HUES48 (cell line): ENCODE measurements at regions not wholly inside any gene's neighbourhood (a gene's known extent, or its start where the extent isn't known, plus 50 kb on each side); places are given as distances from the start of the nearest gene placed in this dataset.

Experiments
- H3K27ac ChIP-seq: one replicate; pipeline ENCODE4 v1.7.0; 2013; ENCODE audit warnings: low read depth, low read length, inconsistent platforms
- H3K27me3 ChIP-seq: 2 replicates; pipeline ENCODE4 v1.6.1; 2013; ENCODE audit warnings: mild to moderate bottlenecking, low read length; ENCODE audit not compliant: control insufficient read depth, insufficient read depth
- H3K36me3 ChIP-seq: 2 replicates; pipeline ENCODE4 v1.6.1; 2013; ENCODE audit warnings: low read length; ENCODE audit not compliant: control insufficient read depth, insufficient read depth
- H3K4me1 ChIP-seq: 2 replicates; pipeline ENCODE4 v1.6.1; 2013; ENCODE audit warnings: mild to moderate bottlenecking, low read length; ENCODE audit not compliant: control insufficient read depth, insufficient read depth
- H3K4me3 ChIP-seq: 2 replicates; pipeline ENCODE4 v1.5.1; 2013; ENCODE audit warnings: mild to moderate bottlenecking, low read depth, low read length
- H3K9ac ChIP-seq: 2 replicates; pipeline ENCODE4 v1.6.1; 2013; ENCODE audit warnings: mild to moderate bottlenecking, low read depth, low read length, moderate library complexity
- H3K9me3 ChIP-seq: 2 replicates; pipeline ENCODE4 v1.6.1; 2013; ENCODE audit warnings: low read length; ENCODE audit not compliant: control insufficient read depth, insufficient read depth

GRCh38 chr9:87818308-87818707, 64.4 kb upstream of the SPATA31E1 start:
- H3K4me1 ChIP-seq, result no peaks in the 10 kb centered on the region
- H3K27ac ChIP-seq, result no peak overlapping the region
- H3K9ac ChIP-seq, result no peak overlapping the region
- no peaks in the 10 kb centered on the region for H3K9me3 ChIP-seq
- H3K4me3 ChIP-seq, result no peak overlapping the region
- H3K36me3 ChIP-seq, result no peaks in the 10 kb centered on the region
- H3K27me3 ChIP-seq, result no peaks in the 10 kb centered on the region

- H3K9ac ChIP-seq, result no peak overlapping the region
- peaks cover 2% of the 10 kb centered on the region; the same call in 1 of the 2 replicates for H3K4me1 ChIP-seq
- H3K36me3 ChIP-seq, result no peaks in the 10 kb centered on the region
- H3K27ac ChIP-seq, result no peak overlapping the region
- H3K9me3 ChIP-seq, result no peaks in the 10 kb centered on the region
- H3K4me3 ChIP-seq, result no peak overlapping the region
- no peaks in the 10 kb centered on the region for H3K27me3 ChIP-seq
These were observed 58.3 kb upstream of the SPATA31E1 start for GRCh38 chr9:87824216-87824875.

GRCh38 chr9:87824886-87825285, 57.8 kb upstream of the SPATA31E1 start:
- Histone ChIP-seq H3K36me3 (no peaks in the 10 kb centered on the region), H3K4me3 (no peak overlapping the region), H3K9ac (no peak overlapping the region), H3K27me3 (no peaks in the 10 kb centered on the region), H3K4me1 (peaks cover 8% of the 10 kb centered on the region), H3K9me3 (no peaks in the 10 kb centered on the region), H3K27ac (no peak overlapping the region)

GRCh38 chr9:87826331-87826730, 56.3 kb upstream of the SPATA31E1 start:
- H3K36me3 ChIP-seq, result no peaks in the 10 kb centered on the region
- no peaks in the 10 kb centered on the region for H3K27me3 ChIP-seq
- H3K27ac ChIP-seq, result no peak overlapping the region
- no peaks in the 10 kb centered on the region for H3K9me3 ChIP-seq
- no peak overlapping the region for H3K9ac ChIP-seq
- H3K4me1 ChIP-seq, result peaks cover 11% of the 10 kb centered on the region
- H3K4me3 ChIP-seq, result no peak overlapping the region

GRCh38 chr9:87827341-87827740, 55.3 kb upstream of the SPATA31E1 start:
- H3K4me3 ChIP-seq, result no peak overlapping the region
- no peak overlapping the region for H3K9ac ChIP-seq
- H3K27me3 ChIP-seq, result no peaks in the 10 kb centered on the region
- peaks cover 11% of the 10 kb centered on the region for H3K4me1 ChIP-seq
- H3K27ac ChIP-seq, result no peak overlapping the region
- no peaks in the 10 kb centered on the region for H3K9me3 ChIP-seq
- no peaks in the 10 kb centered on the region for H3K36me3 ChIP-seq

GRCh38 chr9:87829756-87830155, 52.9 kb upstream of the SPATA31E1 start:
- H3K9ac ChIP-seq, result no peak overlapping the region

GRCh38 chr9:87830446-87830845, 52.2 kb upstream of the SPATA31E1 start:
- Histone ChIP-seq H3K36me3 (no peaks in the 10 kb centered on the region), H3K4me1 (peaks cover 11% of the 10 kb centered on the region), H3K9me3 (no peaks in the 10 kb centered on the region), H3K9ac (no peak overlapping the region), H3K27me3 (no peaks in the 10 kb centered on the region), H3K4me3 (no peak overlapping the region), H3K27ac (peak overlapping the region; percentile 61)

More at GRCh38 chr9:87829756-87830155, 52.9 kb upstream of the SPATA31E1 start:
- H3K9me3 ChIP-seq, result no peaks in the 10 kb centered on the region
- H3K4me3 ChIP-seq, result no peak overlapping the region
- peak overlapping the region; percentile 61 for H3K27ac ChIP-seq
- H3K4me1 ChIP-seq, result peaks cover 11% of the 10 kb centered on the region
- no peaks in the 10 kb centered on the region for H3K36me3 ChIP-seq
- H3K27me3 ChIP-seq, result no peaks in the 10 kb centered on the region

- H3K4me1 ChIP-seq, result peaks cover 11% of the 10 kb centered on the region
- no peaks in the 10 kb centered on the region for H3K9me3 ChIP-seq
- no peak overlapping the region for H3K27ac ChIP-seq
- no peaks in the 10 kb centered on the region for H3K27me3 ChIP-seq
- no peak overlapping the region for H3K9ac ChIP-seq
- no peak overlapping the region for H3K4me3 ChIP-seq
- no peaks in the 10 kb centered on the region for H3K36me3 ChIP-seq
These were observed 51.5 kb upstream of the SPATA31E1 start for GRCh38 chr9:87831159-87831558.
